ENCODE measurements at regions not wholly inside any gene's neighbourhood (a gene's known extent, or its start where the extent isn't known, plus 50 kb on each side); places are given as distances from the start of the nearest gene placed in this dataset.

GRCh38 chr4:14668296-14668695, 334.0 kb upstream of the CPEB2 start:
- no peak for DNase-seq

GRCh38 chr4:14669371-14669770, 332.9 kb upstream of the CPEB2 start:
- no peak for DNase-seq

- no peak for DNase-seq
Observed at GRCh38 chr4:14671146-14671545, 331.1 kb upstream of the CPEB2 start.

GRCh38 chr4:14675279-14675985, 326.8 kb upstream of the CPEB2 start:
- DNase-seq, result no peak

- no peak for DNase-seq
Observed at GRCh38 chr4:14679906-14680305, 322.4 kb upstream of the CPEB2 start.

- no peak for DNase-seq
Observed at GRCh38 chr4:14681330-14681729, 321.0 kb upstream of the CPEB2 start.

- no peak for DNase-seq
Observed at GRCh38 chr4:14693728-14694127, 308.6 kb upstream of the CPEB2 start.

GRCh38 chr4:14695095-14695845, 307.0 kb upstream of the CPEB2 start:
- no peak for DNase-seq

GRCh38 chr4:14700083-14700482, 302.2 kb upstream of the CPEB2 start:
- DNase-seq, result no peak

- DNase-seq, result no peak
Observed at GRCh38 chr4:14700544-14700943, 301.7 kb upstream of the CPEB2 start.

- no peak for DNase-seq
Observed at GRCh38 chr4:14701389-14701788, 300.9 kb upstream of the CPEB2 start.

GRCh38 chr4:14701896-14702295, 300.4 kb upstream of the CPEB2 start:
- no peak for DNase-seq

- DNase-seq, result no peak
Observed at GRCh38 chr4:14708574-14708973, 293.7 kb upstream of the CPEB2 start.

- DNase-seq, result no peak
Observed at GRCh38 chr4:14711259-14711658, 291.0 kb upstream of the CPEB2 start.

GRCh38 chr4:14716691-14717090, 285.6 kb upstream of the CPEB2 start:
- DNase-seq, result no peak

GRCh38 chr4:14719053-14719452, 283.2 kb upstream of the CPEB2 start:
- no peak for DNase-seq

GRCh38 chr4:14726441-14726840, 275.8 kb upstream of the CPEB2 start:
- DNase-seq, result no peak

GRCh38 chr4:14726877-14727361, 275.4 kb upstream of the CPEB2 start:
- DNase-seq, result no peak

GRCh38 chr4:14729282-14730000, 272.8 kb upstream of the CPEB2 start:
- DNase-seq, result no peak

GRCh38 chr4:14742054-14742453, 260.2 kb upstream of the CPEB2 start:
- DNase-seq, result no peak

GRCh38 chr4:14743172-14743571, 259.1 kb upstream of the CPEB2 start:
- DNase-seq, result no peak

- no peak for DNase-seq
Observed at GRCh38 chr4:14743601-14744000, 258.7 kb upstream of the CPEB2 start.

- DNase-seq, result no peak
Observed at GRCh38 chr4:14744346-14744745, 257.9 kb upstream of the CPEB2 start.

GRCh38 chr4:14749910-14750309, 252.4 kb upstream of the CPEB2 start:
- no peak for DNase-seq
